SW 1271 (cell line): ENCODE measurements at regions not wholly inside any gene's neighbourhood (a gene's known extent, or its start where the extent isn't known, plus 50 kb on each side); places are given as distances from the start of the nearest gene placed in this dataset.
"Not testable (repeated sequence)": the region's sequence is repeated elsewhere in the genome, so short reads cannot be mapped to it uniquely, and the experiment has no call there.

Source experiments
- DNase-seq, 2 experiments: peaks; one replicate each; lab custom pipeline; 2025; lab: John Stamatoyannopoulos, UW

DNA sequence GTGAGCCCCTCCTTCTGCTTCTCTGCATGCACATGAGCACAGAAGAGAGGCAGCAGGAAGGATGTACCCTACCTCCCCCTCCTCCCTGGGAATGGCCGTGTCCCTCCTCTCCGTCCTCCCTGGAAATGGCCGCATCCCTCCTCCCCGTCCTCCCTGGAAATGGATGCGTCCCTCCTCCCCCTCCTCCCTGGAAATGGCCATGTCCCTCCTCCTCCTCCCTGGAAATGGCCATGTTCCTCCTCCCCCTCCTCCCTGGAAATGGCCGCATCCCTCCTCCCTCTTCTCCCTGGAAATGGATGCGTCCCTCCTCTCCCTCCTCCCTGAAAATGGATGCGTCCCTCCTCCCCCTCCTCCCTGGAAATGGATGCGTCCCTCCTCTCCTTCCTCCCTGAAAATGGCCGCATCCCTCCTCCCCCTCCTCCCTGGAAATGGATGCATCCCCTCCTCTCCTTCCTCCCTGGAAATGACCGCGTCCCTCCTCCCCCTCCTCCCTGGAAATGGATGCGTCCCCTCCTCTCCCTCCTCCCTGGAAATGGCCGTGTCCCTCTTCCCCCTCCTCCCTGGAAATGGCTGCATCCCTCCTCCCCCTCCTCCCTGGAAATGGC lies 428.6 kb downstream of the AACS start:
- DNase-seq: no peak

DNA sequence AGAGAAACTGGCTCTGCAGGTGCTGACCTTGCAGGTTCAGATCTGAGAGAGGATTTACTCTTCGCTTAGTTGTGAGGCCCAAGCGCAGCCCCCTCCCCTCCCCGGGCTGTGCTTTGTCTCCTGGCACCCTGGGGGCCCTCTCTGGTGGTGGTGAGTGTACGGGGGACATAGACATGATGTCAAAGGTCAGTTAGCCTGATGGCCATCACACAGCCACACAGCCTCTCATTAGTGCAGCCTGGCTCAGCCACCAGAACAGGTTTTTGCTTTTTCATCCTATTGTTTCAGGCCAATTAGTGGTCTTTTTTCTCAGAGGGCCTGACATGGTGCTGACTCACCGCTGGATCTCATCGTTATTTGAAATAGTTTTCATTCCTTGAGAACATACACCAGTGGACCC lies 437.9 kb downstream of the AACS start:
- no peak for DNase-seq

DNA sequence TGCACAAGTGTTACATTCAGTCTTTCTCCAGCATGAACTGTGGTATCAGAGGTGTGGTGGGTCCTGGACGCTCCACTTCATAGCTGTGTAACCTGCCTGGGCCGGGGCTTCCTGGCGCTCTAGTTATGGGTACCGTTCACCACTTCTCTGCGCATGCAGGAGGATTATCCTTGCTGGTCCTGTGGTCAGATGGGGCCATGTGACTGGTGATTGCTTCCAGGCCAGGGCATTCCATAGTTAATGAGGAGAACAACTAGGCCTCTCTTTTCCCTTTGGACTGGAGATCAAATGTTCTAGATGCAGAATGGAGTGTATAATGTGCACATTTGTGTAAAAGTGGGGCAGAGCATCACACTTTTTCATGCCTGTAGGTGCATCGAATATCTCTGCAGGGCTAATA lies 444.0 kb downstream of the AACS start:
- no peak for DNase-seq

DNA sequence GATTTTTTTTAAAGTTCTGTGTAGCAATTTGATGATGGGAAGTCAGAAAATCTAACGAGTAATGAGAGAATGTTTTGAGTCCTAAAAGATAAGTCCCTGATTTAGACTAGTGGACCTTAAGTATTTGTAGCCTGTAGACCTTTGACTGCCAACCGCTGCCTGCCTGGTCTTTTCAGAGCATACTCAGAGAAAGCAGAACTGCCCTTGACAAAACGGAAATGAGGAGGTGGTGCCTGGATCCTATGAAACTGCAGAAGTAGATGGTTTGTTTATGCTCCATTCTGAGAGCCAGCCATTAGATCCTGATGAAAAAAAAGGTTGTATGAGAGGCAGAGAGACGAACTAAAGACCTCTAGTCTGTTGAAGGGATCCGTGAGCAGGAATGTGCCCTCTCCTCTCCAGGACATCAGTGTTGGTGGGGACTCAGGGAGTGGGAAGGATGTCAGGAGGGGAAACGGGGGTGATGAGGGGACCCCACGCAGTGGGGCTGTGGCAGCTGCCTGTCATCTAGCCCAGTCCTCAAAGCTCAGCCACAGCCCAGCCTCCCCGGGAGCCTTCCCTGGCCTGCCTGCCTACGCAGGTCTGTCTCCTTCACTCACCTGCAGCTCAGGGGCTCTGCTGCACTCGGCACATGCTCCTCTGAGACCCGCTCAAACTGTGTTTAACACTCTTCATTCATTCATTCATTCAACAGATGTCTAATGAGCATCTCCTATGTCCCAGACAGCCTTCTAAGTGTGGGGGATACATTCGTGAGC lies 447.5 kb downstream of the AACS start:
- no peak for DNase-seq

DNA sequence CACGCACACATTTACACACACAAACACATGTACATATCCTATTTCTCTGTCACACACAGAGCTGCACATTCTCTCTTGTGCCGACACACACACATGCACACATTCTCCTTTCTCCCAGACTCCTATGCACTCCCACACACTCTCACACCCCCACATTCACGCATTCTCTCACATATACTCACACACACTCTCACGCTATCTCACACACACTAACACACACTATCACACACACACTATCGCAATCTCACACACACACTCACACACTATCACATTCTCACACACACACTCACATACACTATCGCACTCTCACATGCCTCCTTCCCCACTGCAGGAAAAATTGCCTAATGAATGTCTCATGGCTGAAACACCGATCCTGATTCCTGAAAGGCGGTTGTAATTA lies 450.7 kb downstream of the AACS start:
- DNase-seq: no peak

DNA sequence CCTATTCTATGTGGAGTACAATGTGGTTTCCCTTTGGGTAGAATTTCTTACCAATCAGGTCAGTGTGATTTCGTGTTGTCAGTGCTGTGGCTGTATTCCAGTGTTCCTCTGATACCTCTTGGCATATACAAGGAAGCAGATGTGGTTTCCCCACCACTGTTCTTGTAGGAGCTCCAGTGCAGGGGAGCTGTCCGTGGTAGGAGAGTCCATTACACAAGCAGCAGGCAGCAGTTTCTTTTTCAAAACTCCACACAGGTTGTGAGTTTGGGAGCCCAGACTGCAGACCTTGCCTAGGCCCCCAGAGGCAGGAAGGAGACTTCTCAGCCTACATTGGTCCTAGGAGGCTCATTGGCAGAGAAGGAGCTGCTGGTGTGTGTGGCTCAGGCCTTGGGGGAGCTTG lies 452.8 kb downstream of the AACS start:
- no peak for DNase-seq

DNA sequence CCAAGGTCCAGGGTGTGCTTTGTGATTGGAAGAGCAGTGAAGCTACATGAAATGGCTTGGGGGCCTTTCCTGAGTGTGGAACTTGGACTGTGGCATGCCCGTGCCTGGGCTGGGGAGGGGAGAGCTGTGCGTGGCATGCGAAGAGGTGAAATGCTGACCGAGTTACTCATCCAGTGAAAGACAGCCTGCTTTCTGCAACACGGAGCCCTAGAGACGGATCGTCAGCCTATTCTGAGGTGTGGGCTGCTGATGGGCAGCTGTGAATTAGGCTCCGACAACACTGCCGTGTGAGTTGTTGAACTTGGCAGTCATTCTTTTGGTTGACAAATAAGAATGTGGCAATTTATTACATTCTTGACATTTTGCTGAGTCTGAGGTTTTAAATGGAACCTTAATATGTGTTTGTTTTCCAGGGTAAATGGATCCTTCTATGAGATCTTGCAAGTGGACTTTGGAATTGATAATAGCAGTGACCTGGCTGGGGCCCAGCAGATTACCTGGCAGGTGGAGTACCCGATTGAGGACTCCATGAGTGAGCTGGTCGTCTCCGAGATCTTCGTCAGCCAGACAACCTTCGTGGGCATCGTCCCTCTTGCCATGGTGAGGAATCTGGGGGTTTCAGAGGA lies 453.9 kb downstream of the AACS start:
- DNase-seq: no peak

DNA sequence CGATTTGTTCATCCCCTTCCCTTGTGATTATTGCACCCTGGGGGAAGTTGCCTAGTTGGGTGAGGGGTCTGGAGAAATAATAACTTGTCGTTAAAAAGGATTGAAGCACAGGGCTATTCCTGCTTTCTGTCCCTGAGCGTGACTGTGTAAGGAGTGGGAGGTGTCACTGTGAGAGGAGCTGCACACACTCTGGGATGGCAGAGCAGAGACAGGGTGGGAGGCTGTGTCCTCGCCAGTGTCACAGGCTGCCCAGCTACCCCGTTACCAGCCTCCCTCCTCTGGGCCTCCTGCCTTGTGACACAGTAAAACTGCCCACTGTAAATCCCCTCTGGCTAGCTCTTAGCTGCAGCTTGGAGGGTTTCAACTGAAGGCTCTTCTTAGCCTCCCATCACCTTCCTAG lies 460.6 kb downstream of the AACS start:
- no peak for DNase-seq

DNA sequence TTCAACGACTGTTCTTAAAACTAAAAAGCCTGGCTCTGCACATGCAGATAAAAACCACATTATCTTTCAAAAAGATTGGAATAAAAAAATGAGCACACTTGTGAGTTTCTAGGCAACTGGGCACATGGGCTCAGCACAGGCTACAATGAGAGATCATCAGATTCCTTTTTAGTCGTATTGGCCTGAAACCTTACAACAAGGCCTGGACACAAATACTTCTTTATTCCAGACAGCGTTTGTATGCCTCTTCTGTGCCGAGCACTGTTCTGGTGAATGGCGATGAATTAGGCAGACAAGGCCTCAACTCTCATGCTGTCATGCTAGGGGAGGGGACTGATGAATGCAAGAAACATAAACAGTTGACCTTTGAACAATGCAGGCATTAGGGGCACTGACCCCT lies 463.0 kb downstream of the AACS start:
- no peak for DNase-seq

DNA sequence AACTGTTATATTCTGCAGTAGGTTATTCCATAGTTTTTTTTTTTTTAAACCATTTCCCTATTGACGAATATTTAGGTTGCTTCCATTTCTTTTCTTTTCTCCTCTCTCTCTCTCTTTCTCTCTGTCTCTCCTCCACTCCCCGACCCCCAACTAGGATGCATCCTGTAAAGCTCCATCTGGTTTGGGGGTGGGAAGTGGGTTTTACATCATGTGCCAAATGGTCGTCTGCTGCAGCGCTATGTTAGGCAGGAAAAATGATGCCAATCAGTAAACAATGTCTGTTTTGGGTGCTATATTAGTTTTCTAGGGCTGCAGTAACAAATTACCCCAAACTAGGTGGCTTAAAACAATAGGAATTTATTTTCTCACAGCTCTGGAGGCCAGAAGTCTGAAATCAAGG lies 465.0 kb downstream of the AACS start:
- no peak for DNase-seq

DNA sequence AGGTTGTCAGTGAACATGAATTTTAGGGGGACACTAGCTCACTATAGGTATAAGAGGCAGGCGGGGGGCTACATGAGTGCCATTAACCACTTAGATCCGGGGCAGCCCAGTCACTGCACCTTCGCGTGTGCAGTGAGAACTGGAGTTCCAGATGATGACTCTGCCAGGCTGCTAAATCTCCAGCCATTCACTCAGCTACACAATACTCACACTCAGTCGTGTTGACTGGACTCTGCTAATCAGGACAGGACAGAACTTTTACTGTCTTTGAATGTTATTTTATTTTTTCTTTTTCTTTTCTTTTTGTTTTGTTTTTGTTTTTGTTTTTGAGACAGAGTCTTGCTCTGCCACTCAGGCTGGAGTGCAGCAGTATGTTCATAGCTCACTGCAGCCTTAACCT lies 465.6 kb downstream of the AACS start:
- no peak for DNase-seq

DNA sequence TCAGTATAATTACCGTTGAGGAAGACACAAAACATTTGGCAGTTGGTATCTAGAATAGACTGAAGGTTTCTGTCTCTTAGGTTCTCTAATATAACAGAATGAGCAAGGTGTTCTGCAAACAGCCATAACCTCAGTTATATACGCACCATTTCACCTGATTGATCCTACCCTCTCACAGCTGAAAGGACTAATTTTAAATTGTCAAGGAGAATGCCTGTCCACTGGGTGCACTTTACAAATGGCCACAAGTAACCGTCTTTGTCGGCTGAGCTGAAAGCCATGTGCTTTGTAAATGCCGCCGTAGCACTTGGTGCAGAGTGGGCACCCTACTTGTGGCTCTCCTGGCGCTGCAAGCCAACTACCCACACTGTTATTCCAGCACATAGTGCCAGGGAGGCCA lies 466.3 kb downstream of the AACS start:
- no peak for DNase-seq

DNA sequence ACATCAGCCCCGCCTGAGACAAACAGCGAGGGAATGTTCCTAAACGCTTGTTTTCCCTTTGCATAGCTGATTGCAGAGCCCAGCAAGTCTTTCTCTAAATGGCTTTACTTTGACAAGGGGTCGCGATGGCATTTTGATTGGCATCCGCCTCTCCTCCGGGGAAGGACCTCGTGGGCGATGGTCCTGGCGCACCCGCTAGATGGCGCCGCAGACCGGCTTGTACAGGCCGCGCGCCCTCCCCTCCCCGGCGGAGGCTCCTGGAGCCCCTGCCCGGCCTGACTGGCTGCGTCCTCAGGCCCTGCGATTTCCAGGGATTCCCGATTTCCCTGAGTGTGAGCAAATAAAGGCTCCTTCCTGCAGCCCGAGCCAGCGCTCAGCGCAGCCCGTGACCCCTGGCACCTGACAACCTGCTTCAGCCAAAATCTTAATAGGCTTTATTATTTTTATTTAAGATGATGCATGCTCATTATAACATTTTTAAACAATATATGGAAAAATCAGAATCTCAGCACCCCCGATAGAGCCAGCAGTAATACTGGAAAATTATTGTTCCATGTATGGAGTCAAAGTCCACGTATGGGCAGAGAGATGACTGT lies 468.3 kb downstream of the AACS start:
- DNase-seq: no peak

DNA sequence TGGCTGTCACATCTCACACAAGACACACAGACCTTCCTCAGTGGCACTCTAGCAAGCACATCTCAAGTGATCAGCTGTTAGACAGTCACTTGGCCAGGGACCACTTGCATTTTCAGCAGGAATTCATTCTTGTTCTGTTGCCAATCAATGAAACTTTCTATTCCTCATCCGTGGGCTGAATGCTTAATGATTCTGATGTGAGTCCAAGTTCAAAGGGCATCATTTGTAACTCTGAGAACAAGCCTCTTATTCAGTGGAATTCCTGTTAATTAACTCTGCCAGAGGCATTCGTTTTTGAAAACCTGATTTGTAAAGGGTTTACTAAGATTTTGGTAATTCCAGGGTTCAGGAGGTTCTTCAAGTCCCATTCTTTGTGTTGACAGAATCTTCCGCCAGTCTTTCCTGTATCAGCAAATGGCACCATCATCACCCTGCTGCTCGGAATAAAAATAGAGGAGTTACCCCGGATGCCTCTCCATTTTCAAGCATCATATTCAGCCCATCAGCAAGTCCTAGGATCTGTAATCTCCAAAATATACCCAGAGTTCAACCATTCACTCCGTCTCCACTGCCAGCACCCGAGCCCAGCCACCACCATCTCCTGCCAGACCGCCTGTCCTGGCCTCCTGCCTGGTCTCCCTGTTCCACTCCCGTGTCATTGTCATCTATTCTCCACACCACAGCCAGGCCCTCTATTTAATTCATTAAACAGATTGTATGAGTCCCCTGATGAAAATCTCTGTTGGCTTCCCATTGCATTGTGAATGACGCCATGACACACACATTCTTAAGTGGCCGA lies 473.4 kb downstream of the AACS start:
- DNase-seq: no peak

DNA sequence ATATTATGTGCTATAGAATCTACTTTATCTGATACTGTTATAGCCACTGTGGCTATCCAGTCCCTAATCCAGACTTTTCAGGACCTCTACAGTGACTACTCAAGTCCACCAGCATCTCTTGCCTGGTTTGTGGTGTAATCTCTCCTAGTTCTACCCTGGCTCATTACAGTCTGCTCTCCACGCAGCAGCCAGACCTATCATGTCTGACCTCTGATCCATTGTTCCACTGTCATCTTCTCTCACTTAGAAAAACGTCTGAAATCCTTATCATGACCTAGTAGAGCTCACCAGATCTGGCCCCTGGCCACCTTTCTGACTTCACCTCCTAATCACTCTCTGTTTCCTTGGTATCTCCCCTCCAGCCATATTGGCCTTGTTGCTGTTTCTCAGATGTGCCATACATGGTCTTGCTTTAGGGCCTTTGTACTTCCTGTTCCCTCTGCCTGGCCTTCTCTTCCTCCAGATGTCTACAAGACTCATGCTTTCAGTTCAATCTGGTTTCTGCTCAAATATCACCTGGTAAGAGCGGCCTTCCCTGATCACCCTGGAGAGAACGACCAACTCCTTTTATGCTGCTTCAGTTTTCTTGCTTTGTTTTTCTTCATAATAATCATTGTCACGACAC lies 475.5 kb downstream of the AACS start:
- no peak for DNase-seq

DNA sequence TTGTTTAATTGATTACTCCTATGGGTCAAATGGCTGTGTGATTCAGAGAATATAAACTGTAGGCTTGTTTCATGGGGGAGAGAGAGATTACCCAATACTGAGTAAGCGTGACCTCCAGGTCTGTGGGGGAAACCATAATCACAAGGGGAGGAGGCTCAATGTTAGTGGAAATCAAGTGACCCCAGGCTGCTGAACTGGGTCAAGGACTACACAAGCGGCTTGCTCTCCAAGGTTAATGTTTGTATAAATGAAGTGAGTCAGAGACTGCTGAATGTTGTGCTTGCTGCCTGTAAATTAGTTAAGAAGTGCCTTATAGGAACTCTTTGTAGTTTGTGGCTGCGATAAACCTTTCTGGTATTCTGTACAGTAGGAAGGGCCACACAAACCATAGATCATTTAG lies 479.7 kb downstream of the AACS start:
- DNase-seq: no peak

DNA sequence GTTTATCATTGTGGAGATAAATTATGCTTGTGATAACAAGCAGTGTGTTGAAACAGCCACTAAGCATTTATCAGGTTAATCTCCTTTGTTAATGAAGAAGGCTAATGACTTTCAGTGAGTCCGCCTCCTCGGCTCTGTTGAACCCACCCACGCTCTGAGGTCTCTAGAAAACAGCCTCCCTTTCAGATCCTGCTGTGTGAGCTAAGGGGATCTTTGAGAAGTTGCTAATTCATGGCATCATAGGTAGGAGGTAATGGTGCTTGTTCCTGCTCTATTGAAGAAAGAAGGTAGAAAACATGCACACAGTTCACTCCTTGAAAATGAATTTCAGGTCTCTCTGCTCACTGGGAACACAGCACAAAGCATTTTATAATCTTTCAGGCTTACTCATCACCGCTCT lies 483.9 kb downstream of the AACS start:
- DNase-seq: no peak

DNA sequence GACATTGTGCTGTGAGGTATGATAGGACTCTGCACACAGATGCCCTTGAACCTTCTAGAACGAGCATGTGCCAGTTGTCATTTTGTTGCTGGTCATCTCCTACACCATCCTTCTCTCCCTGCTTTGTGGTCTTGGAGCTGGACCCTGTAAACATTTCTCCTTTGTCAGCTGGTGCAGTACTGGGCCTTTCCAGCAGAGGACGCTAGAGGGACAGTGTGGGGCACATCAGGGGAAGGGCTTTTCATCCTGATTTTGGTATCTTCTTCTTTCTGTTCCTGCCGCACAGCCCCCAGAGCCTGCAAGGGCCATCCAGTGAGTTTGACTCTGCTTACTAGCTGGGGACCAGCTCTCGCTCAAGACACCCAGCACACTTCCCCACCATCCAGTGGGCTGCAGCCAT lies 484.6 kb downstream of the AACS start:
- DNase-seq: no peak

DNA sequence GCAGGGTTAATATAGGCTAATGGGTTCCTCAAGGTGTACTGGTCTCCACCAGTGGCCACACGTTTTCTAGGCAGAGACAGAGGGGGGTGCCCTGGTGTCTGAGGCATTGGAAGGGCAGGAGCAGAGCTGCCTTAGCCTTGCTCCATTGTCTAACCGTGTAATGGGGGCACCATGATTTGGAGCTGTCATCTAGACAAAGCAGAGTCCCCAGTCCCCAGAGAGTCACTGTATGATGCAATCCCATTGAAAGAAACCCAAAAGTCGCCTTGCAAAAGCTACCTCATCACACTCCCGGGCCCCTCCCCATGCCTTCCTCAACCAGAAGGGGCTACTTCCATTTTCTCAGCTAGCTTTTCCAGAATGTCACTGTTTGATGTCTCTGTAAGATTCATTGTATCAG lies 487.1 kb downstream of the AACS start:
- DNase-seq: no peak

DNA sequence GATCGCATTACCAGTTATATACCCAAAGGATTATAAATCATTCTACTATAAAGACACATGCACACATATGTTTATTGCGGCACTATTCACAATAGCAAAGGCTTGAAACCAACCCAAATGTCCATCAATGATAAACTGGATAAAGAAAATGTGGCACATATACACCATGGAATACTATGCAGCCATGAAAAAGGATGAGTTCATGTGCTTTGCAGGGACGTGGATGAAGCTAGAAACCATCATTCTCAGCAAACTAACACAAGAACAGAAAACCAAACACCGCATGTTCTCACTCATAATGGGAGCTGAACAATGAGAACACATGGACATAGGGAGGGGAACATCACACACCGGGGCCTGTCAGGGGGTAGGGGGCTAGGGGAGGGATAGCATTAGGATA lies 495.8 kb downstream of the AACS start:
- DNase-seq: not testable (repeated sequence)

DNA sequence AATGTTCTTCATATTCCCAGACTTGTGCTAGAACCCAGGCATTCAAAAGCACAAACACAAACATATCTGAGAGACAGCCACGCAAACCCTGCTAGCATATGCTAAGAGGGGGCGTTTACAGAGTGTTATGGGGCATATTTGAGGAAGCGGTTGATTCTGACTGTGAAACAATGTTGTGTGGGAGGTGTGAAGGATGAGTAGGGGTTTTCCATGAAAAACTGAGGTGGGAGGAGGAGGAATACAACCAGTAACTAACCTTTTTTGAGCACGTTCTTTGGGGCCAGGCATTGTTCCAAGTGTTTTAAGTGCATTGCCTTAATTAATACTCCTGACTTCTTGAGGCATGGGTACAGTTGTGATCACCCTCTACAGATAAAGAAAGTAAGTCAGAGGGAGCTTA lies 499.5 kb downstream of the AACS start:
- no peak for DNase-seq

DNA sequence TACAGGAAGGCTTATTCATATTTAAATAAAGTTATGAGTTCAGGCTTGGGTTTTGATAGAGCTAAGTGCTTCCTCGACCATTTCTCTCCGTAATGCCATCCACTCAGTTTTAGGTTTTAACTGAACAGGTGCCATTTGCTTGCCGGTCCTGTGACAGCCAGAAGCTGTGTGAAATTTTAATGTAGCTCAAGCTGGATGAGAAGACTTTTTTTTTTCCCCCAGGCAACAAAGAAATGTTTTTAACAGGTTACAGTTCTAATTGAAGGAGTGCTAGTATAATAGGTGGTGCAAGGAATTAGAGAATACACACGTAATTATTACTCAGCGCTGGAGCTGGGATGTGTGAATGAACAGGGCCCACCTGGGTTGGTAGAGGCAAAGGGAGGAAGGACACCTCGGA lies 502.3 kb downstream of the AACS start:
- no peak for DNase-seq
